Fibroblast of mammary gland (primary cell): ENCODE measurements at regions not wholly inside any gene's neighbourhood (a gene's known extent, or its start where the extent isn't known, plus 50 kb on each side); places are given as distances from the start of the nearest gene placed in this dataset.

Experiments used
- DNase-seq: peaks from one replicate; pipeline ENCODE4 v3.0.0-alpha.2; 2010; ENCODE audit warnings: low read depth
- H3K4me3 ChIP-seq: 2 replicates; pipeline ENCODE4 v1.5.1; 2011; ENCODE audit warnings: low read depth, mild to moderate bottlenecking, low read length, moderate library complexity; ENCODE audit not compliant: control insufficient read depth
- TF ChIP-seq, protein P1 (sequence below): conservative IDR thresholded peaks from 2 replicates; pipeline ENCODE4 v1.5.1; 2011; ENCODE audit warnings: low read depth, low read length, inconsistent platforms; ENCODE audit not compliant: control insufficient read depth, insufficient read depth

DNA sequence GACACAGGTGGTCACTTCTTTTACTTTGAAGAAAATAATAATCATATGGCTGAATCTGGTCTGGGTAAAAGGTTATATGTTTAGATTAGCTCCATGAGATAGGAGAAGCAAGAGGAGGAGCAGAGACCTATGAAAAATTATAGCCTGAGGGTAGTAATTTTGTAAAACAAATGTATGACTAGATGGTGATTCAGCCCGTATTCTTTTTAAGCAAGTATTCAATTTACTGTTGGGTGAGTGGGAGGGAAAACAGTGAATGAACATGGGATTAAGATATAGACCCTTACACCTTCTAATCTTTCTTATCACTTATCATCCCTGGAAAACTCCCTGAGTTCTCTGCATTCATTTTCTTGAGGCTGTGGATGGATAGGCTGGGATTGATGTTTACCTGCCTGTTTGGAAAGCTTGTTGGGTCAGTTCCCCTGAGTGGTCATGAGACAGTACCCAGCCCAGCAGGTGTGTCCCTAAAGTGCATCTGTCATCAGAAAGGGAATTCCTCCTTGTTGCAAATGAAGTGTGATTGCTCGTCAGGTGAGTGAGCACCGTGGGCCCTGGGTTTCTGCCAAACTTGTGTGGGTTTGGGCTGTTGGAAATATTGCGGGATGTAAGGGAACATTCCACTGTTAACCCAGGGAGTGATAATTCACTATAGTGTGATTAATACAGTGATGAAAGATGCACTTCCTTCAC, 101.2 kb upstream of the GDNF start:
- TF ChIP-seq, protein P1, sequence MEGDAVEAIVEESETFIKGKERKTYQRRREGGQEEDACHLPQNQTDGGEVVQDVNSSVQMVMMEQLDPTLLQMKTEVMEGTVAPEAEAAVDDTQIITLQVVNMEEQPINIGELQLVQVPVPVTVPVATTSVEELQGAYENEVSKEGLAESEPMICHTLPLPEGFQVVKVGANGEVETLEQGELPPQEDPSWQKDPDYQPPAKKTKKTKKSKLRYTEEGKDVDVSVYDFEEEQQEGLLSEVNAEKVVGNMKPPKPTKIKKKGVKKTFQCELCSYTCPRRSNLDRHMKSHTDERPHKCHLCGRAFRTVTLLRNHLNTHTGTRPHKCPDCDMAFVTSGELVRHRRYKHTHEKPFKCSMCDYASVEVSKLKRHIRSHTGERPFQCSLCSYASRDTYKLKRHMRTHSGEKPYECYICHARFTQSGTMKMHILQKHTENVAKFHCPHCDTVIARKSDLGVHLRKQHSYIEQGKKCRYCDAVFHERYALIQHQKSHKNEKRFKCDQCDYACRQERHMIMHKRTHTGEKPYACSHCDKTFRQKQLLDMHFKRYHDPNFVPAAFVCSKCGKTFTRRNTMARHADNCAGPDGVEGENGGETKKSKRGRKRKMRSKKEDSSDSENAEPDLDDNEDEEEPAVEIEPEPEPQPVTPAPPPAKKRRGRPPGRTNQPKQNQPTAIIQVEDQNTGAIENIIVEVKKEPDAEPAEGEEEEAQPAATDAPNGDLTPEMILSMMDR, result no peak
- no peak overlapping the region for H3K4me3 ChIP-seq
- DNase-seq, result no peak

DNA sequence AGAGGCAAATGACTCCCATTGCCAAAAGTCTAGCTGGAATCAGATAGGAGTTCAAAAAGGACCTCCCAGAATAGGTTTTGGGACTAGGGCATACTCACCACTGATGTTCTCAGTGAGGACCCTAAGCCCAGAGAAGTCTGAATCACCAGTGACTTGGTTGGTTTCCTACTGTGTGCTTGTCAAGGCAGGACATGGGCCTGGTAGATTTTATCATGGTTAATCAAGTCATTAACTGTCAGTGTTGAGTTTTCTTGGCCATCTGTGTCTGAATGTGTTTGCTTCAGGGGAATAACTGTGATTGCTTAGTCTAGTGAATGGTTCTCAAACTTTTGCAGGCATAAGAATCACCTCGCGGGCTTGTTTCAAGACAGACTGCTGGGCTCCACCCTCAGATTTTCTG, 99.0 kb upstream of the GDNF start:
- H3K4me3 ChIP-seq, result no peak overlapping the region
- TF ChIP-seq, protein P1, result no peak
- DNase-seq, result no peak

DNA sequence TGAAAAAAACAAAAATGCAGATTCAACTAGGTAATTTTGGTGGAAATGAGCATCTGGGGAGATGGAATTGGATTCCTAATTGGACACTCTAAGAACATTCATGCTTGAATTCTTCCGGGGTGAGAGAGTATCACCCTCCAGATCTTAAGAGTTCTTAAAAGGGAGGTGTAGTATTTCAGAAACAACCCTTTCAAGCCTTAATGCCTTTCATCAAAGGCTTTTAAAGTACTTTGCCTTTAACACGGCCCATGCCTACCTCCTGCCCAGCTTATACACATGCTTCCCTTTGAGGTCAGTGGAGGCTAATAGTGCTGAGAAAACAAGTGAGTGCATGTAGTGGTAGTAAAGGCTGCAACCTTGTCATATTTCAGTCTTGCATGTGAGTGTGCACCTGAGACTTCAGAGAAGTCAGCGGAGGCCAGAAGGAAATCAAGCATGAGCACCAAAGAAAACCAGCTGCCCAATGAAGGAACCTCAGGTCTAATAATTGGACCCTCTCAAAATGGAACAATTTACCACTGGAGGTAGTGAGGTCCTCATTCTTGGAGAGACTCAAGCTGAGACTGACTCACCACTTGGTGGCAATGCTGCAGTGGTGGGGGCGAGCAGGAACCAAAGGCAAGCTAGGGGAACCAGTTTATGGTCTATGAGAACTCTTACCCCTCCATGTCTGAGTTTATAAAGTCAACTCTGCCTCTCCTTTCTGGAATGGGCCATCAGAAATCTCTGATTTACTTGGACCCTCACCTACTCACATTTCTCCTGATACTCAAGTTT, 98.4 kb upstream of the GDNF start:
- TF ChIP-seq, protein P1, result no peak
- H3K4me3 ChIP-seq, result no peak overlapping the region
- no peak for DNase-seq

DNA sequence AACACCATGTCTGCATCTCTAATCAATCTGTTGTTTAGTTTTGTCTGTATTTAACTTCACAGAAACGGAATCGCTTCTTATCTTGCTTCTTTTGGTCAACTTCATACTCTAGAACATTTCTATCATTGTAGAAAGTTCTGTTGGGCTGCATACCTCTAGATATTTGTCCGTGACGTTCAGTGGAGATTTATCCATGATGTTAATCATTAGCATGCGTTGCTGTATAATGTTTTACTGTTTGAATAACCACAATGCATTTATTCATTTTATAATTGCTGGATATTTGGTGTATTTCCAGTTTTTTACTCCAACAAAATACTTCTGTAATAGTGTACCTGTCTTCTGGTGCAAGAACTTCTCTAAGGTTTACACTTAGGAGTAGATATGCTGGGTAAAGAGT, 96.2 kb upstream of the GDNF start:
- no peak for DNase-seq
- H3K4me3 ChIP-seq, result no peak overlapping the region
- TF ChIP-seq, protein P1, result no peak

DNA sequence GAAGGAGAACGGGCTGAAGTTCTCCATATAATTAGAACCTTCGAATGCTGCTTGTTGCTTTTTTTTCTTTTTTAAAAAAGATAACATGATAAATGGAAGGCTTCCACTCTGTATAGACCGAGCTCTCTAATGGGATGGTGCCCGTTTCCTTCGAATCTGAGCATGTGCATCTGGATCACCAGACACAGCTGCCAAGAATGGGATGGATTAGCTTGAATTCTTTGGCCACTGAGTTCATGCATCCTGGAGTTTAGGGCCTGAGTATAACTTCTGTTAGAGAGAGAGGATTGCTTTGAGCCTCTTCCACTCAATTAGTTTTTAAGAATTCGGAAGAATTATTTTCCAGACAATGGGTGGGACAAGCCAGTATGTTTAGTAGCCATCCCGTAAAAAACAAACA, 93.7 kb upstream of the GDNF start:
- H3K4me3 ChIP-seq, result no peak overlapping the region
- TF ChIP-seq, protein P1, result no peak
- no peak for DNase-seq

DNA sequence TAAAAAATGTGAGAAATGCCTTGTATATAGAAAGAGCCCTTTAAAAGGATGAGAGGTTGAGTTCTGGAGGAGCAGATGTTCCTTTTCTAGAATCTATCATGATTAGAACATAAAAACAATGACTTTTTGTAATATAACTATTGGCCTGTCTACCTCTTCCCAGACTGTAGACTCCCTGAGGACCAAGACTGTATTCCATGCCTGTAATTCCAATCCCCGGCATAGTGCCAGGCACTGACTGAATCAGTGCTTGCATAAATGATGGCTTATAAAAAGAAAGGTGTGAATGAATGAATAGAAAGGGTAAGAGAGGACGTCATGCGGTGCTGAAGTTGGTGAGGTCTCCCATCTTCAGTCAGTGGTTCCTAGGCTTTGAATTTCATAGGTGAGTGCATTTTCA, 92.6 kb upstream of the GDNF start:
- TF ChIP-seq, protein P1, result no peak

More for the DNA sequence above, 92.6 kb upstream of the GDNF start:
- DNase-seq, result no peak
- no peak overlapping the region for H3K4me3 ChIP-seq
